ENCODE measurements at regions not wholly inside any gene's neighbourhood (a gene's known extent, or its start where the extent isn't known, plus 50 kb on each side); places are given as distances from the start of the nearest gene placed in this dataset.
"Not testable (repeated sequence)": the region's sequence is repeated elsewhere in the genome, so short reads cannot be mapped to it uniquely, and the experiment has no call there.

- ChIA-PET POLR2A (no interaction called here), CTCF (interaction anchor here in 1 of 2 donors (0.6 kb wide), 1 partner anchor 70 kb away, joined by 3 read pairs; no protein-coding TSS in a partner anchor)
- no peaks in the 10 kb centered on the region for H3K36me3 Mint-ChIP-seq
- H3K27ac Mint-ChIP-seq: no peak overlapping the region
- no peaks in the 10 kb centered on the region for H3K9me3 ChIP-seq
- no peaks in the 10 kb centered on the region for H3K36me3 ChIP-seq (ENCODE audit: control insufficient read depth in 2 of 2, extremely low read depth in 1 of 2, insufficient read depth in 1 of 2, low read length in 1 of 2)
- H3K4me3 Mint-ChIP-seq: no peak overlapping the region
- H3K4me1 Mint-ChIP-seq: no peaks in the 10 kb centered on the region
- H3K4me3 ChIP-seq (ENCODE audit: control insufficient read depth in 1 of 2, extremely low read depth in 1 of 2, low read length in 1 of 2): no peak overlapping the region
- peaks cover 3 to 13% of the 10 kb centered on the region in 2 donors for H3K27me3 Mint-ChIP-seq
- no peaks in the 10 kb centered on the region for H3K27me3 ChIP-seq (replicated peaks in 1 of 2; ENCODE audit: control insufficient read depth in 2 of 2, extremely low read depth in 1 of 2, insufficient read depth in 2 of 2, low read length in 1 of 2)
- no peaks in the 10 kb centered on the region for H3K4me1 ChIP-seq (ENCODE audit: control insufficient read depth in 1 of 2, extremely low read depth in 1 of 2, insufficient read depth in 2 of 2, low read length in 2 of 2)
- H3K27ac ChIP-seq (ENCODE audit: low read length): no peak overlapping the region
- ATAC-seq (replicated peaks in 1 of 4) (no peak), DNase-seq (no peak)
- WGBS (ENCODE audit: insufficient coverage): 78% methylated on average over 8 of the region's 10 CpGs
- H3K9me3 Mint-ChIP-seq: peaks cover 0 to 8% (median 8%) of the 10 kb centered on the region in 3 donors
These were observed 84.5 kb upstream of the C10orf90 start for GRCh38 chr10:126754966-126755365.

GRCh38 chr10:126758867-126759266 is 88.4 kb upstream of the C10orf90 start:
- no peak overlapping the region for H3K4me3 Mint-ChIP-seq
- H3K27ac Mint-ChIP-seq: no peak overlapping the region
- WGBS (ENCODE audit: insufficient coverage): 89% methylated on average over 1 of the region's 1 CpG
- Histone ChIP-seq H3K4me3 (ENCODE audit: control insufficient read depth in 1 of 2, extremely low read depth in 1 of 2, low read length in 1 of 2) (no peak overlapping the region), H3K36me3 (ENCODE audit: control insufficient read depth in 2 of 2, extremely low read depth in 1 of 2, insufficient read depth in 1 of 2, low read length in 1 of 2) (no peaks in the 10 kb centered on the region), H3K9me3 (no peaks in the 10 kb centered on the region), H3K4me1 (ENCODE audit: control insufficient read depth in 1 of 2, extremely low read depth in 1 of 2, insufficient read depth in 2 of 2, low read length in 2 of 2) (no peaks in the 10 kb centered on the region), H3K27me3 (replicated peaks in 1 of 2; ENCODE audit: control insufficient read depth in 2 of 2, extremely low read depth in 1 of 2, insufficient read depth in 2 of 2, low read length in 1 of 2) (no peaks in the 10 kb centered on the region), H3K27ac (ENCODE audit: low read length) (no peak overlapping the region)
- CTCF ChIA-PET: no interaction called here
- H3K27me3 Mint-ChIP-seq: peaks cover 3 to 13% of the 10 kb centered on the region in 2 donors
- no peaks in the 10 kb centered on the region for H3K4me1 Mint-ChIP-seq
- POLR2A ChIA-PET: no interaction called here
- peaks cover 2 to 11% (median 10%) of the 10 kb centered on the region in 3 donors for H3K9me3 Mint-ChIP-seq
- H3K36me3 Mint-ChIP-seq: no peaks in the 10 kb centered on the region
- ATAC-seq (replicated peaks in 1 of 4): no peak
- no peak for DNase-seq

GRCh38 chr10:126759531-126759930 is 89.0 kb upstream of the C10orf90 start:
- no peak for ATAC-seq (replicated peaks in 1 of 4)
- peaks cover 7 to 14% (median 10%) of the 10 kb centered on the region in 3 donors for H3K9me3 Mint-ChIP-seq
- no peaks in the 10 kb centered on the region for H3K4me1 Mint-ChIP-seq
- no peak overlapping the region for H3K4me3 Mint-ChIP-seq
- no peaks in the 10 kb centered on the region for H3K36me3 Mint-ChIP-seq
- DNase-seq: no peak
- H3K36me3 ChIP-seq (ENCODE audit: control insufficient read depth in 2 of 2, extremely low read depth in 1 of 2, insufficient read depth in 1 of 2, low read length in 1 of 2): no peaks in the 10 kb centered on the region
- H3K27me3 Mint-ChIP-seq: peaks cover 3 to 9% of the 10 kb centered on the region in 2 donors
- no peak overlapping the region for H3K27ac Mint-ChIP-seq
- WGBS (ENCODE audit: insufficient coverage): 77% methylated on average over 3 of the region's 4 CpGs
- H3K9me3 ChIP-seq: no peaks in the 10 kb centered on the region
- POLR2A ChIA-PET: no interaction called here
- H3K27me3 ChIP-seq (replicated peaks in 1 of 2; ENCODE audit: control insufficient read depth in 2 of 2, extremely low read depth in 1 of 2, insufficient read depth in 2 of 2, low read length in 1 of 2): no peaks in the 10 kb centered on the region
- H3K27ac ChIP-seq (ENCODE audit: low read length): no peak overlapping the region
- CTCF ChIA-PET: no interaction called here
- H3K4me3 ChIP-seq (ENCODE audit: control insufficient read depth in 1 of 2, extremely low read depth in 1 of 2, low read length in 1 of 2): no peak overlapping the region
- no peaks in the 10 kb centered on the region for H3K4me1 ChIP-seq (ENCODE audit: control insufficient read depth in 1 of 2, extremely low read depth in 1 of 2, insufficient read depth in 2 of 2, low read length in 2 of 2)

GRCh38 chr10:126766646-126767045 is 96.2 kb upstream of the C10orf90 start:
- H3K9me3 ChIP-seq; H3K27ac Mint-ChIP-seq; H3K4me1 Mint-ChIP-seq; H3K36me3 Mint-ChIP-seq; H3K4me3 ChIP-seq (ENCODE audit: control insufficient read depth in 1 of 2, extremely low read depth in 1 of 2, low read length in 1 of 2); H3K4me3 Mint-ChIP-seq; H3K27me3 Mint-ChIP-seq; H3K27me3 ChIP-seq (replicated peaks in 1 of 2; ENCODE audit: control insufficient read depth in 2 of 2, extremely low read depth in 1 of 2, insufficient read depth in 2 of 2, low read length in 1 of 2); DNase-seq; CTCF ChIA-PET; H3K27ac ChIP-seq (ENCODE audit: low read length); POLR2A ChIA-PET; ATAC-seq (replicated peaks in 1 of 4); H3K4me1 ChIP-seq (ENCODE audit: control insufficient read depth in 1 of 2, extremely low read depth in 1 of 2, insufficient read depth in 2 of 2, low read length in 2 of 2); H3K36me3 ChIP-seq (ENCODE audit: control insufficient read depth in 2 of 2, extremely low read depth in 1 of 2, insufficient read depth in 1 of 2, low read length in 1 of 2): not testable (repeated sequence)
- H3K9me3 Mint-ChIP-seq: peaks cover 0 to 17% (median 7%) of the 10 kb centered on the region in 3 donors
- no CpG with 5 or more reads among the region's 6 CpGs for WGBS (ENCODE audit: insufficient coverage)

- ChIA-PET POLR2A (no interaction called here), CTCF (no interaction called here)
- Mint-ChIP-seq H3K4me1 (no peaks in the 10 kb centered on the region), H3K36me3 (no peaks in the 10 kb centered on the region), H3K27ac (no peak overlapping the region), H3K4me3 (no peak overlapping the region), H3K9me3 (peaks cover 0 to 8% (median 3%) of the 10 kb centered on the region in 3 donors), H3K27me3 (no peaks in the 10 kb centered on the region)
- DNase-seq (no peak), ATAC-seq (replicated peaks in 1 of 4) (no peak)
- no peak overlapping the region for H3K27ac ChIP-seq (ENCODE audit: low read length)
- no peaks in the 10 kb centered on the region for H3K36me3 ChIP-seq (ENCODE audit: control insufficient read depth in 2 of 2, extremely low read depth in 1 of 2, insufficient read depth in 1 of 2, low read length in 1 of 2)
- H3K27me3 ChIP-seq (replicated peaks in 1 of 2; ENCODE audit: control insufficient read depth in 2 of 2, extremely low read depth in 1 of 2, insufficient read depth in 2 of 2, low read length in 1 of 2): peaks cover 0 to 7% of the 10 kb centered on the region in 2 experiments
- no peaks in the 10 kb centered on the region for H3K4me1 ChIP-seq (ENCODE audit: control insufficient read depth in 1 of 2, extremely low read depth in 1 of 2, insufficient read depth in 2 of 2, low read length in 2 of 2)
- no peak overlapping the region for H3K4me3 ChIP-seq (ENCODE audit: control insufficient read depth in 1 of 2, extremely low read depth in 1 of 2, low read length in 1 of 2)
- no peaks in the 10 kb centered on the region for H3K9me3 ChIP-seq
- WGBS (ENCODE audit: insufficient coverage): no CpG with 5 or more reads among the region's 2 CpGs
These were observed 100.3 kb upstream of the C10orf90 start for GRCh38 chr10:126770809-126771208.

- no peak overlapping the region for H3K27ac Mint-ChIP-seq
- H3K4me1 Mint-ChIP-seq: no peaks in the 10 kb centered on the region
- Histone ChIP-seq H3K27ac (ENCODE audit: low read length) (no peak overlapping the region), H3K27me3 (replicated peaks in 1 of 2; ENCODE audit: control insufficient read depth in 2 of 2, extremely low read depth in 1 of 2, insufficient read depth in 2 of 2, low read length in 1 of 2) (no peaks in the 10 kb centered on the region), H3K4me1 (ENCODE audit: control insufficient read depth in 1 of 2, extremely low read depth in 1 of 2, insufficient read depth in 2 of 2, low read length in 2 of 2) (no peaks in the 10 kb centered on the region), H3K9me3 (no peaks in the 10 kb centered on the region), H3K36me3 (ENCODE audit: control insufficient read depth in 2 of 2, extremely low read depth in 1 of 2, insufficient read depth in 1 of 2, low read length in 1 of 2) (no peaks in the 10 kb centered on the region), H3K4me3 (ENCODE audit: control insufficient read depth in 1 of 2, extremely low read depth in 1 of 2, low read length in 1 of 2) (no peak overlapping the region)
- no peak overlapping the region for H3K4me3 Mint-ChIP-seq
- no peaks in the 10 kb centered on the region for H3K36me3 Mint-ChIP-seq
- ATAC-seq (replicated peaks in 1 of 4) (no peak), DNase-seq (no peak)
- POLR2A ChIA-PET: no interaction called here
- peaks cover 0 to 4% (median 3%) of the 10 kb centered on the region in 3 donors for H3K9me3 Mint-ChIP-seq
- CTCF ChIA-PET: no interaction called here
- H3K27me3 Mint-ChIP-seq: no peaks in the 10 kb centered on the region
- no CpG with 5 or more reads among the region's 1 CpG for WGBS (ENCODE audit: insufficient coverage)
These were observed 105.7 kb upstream of the C10orf90 start for GRCh38 chr10:126776168-126776567.

- ChIA-PET CTCF (no interaction called here), POLR2A (no interaction called here)
- WGBS (ENCODE audit: insufficient coverage): 79% methylated on average over 10 of the region's 10 CpGs
- Mint-ChIP-seq H3K4me3 (no peak overlapping the region), H3K9me3 (peaks cover 0 to 4% (median 3%) of the 10 kb centered on the region in 3 donors), H3K27me3 (no peaks in the 10 kb centered on the region), H3K36me3 (no peaks in the 10 kb centered on the region), H3K4me1 (no peaks in the 10 kb centered on the region), H3K27ac (no peak overlapping the region)
- H3K36me3 ChIP-seq (ENCODE audit: control insufficient read depth in 2 of 2, extremely low read depth in 1 of 2, insufficient read depth in 1 of 2, low read length in 1 of 2): no peaks in the 10 kb centered on the region
- no peak for DNase-seq
- H3K4me1 ChIP-seq (ENCODE audit: control insufficient read depth in 1 of 2, extremely low read depth in 1 of 2, insufficient read depth in 2 of 2, low read length in 2 of 2): no peaks in the 10 kb centered on the region
- ATAC-seq (replicated peaks in 1 of 4): no peak
- no peaks in the 10 kb centered on the region for H3K27me3 ChIP-seq (replicated peaks in 1 of 2; ENCODE audit: control insufficient read depth in 2 of 2, extremely low read depth in 1 of 2, insufficient read depth in 2 of 2, low read length in 1 of 2)
- H3K4me3 ChIP-seq (ENCODE audit: control insufficient read depth in 1 of 2, extremely low read depth in 1 of 2, low read length in 1 of 2): no peak overlapping the region
- H3K27ac ChIP-seq (ENCODE audit: low read length): no peak overlapping the region
- H3K9me3 ChIP-seq: no peaks in the 10 kb centered on the region
These were observed 107.2 kb upstream of the C10orf90 start for GRCh38 chr10:126777714-126778113.
